B cell (primary cell): ENCODE measurements at regions not wholly inside any gene's neighbourhood (a gene's known extent, or its start where the extent isn't known, plus 50 kb on each side); places are given as distances from the start of the nearest gene placed in this dataset.

Experiments
- ATAC-seq: fragments of 200-7000 bp; cut with Tn5 transposase; one replicate; pipeline ENCODE4 v1.10.0; 2021; ENCODE audit warnings: low read depth, mild to moderate bottlenecking, moderate number of reproducible peaks, moderate library complexity
- CTCF ChIA-PET: fragments of 350-600 bp; sonication (Branson Sonifier 250); formaldehyde crosslinking; loops from one replicate; lab custom pipeline; 2021; ENCODE audit warnings: antibody characterized with exemption, inconsistent platforms; lab: Charles Lee
- POLR2A ChIA-PET: fragments of 350-600 bp; sonication (Branson Sonifier 250); formaldehyde crosslinking; loops from one replicate; lab custom pipeline; 2021; ENCODE audit warnings: antibody characterized with exemption; lab: Charles Lee
- DNase-seq: peaks from one replicate; pipeline ENCODE4 v3.0.0; 2013
- H2AFZ ChIP-seq: 2 replicates; pipeline ENCODE4 v1.6.1; 2012; ENCODE audit warnings: mild to moderate bottlenecking, low read depth, low read length; ENCODE audit not compliant: insufficient read depth, poor library complexity, severe bottlenecking
- H3K27ac ChIP-seq, 2 donors: 1 replicate in 1 of 2; 2 replicates in 1 of 2; pipeline ENCODE4 v1.5.1; 2012 to 2013; ENCODE audit warnings: low read length in 2 of 2, mild to moderate bottlenecking in 2 of 2, moderate library complexity in 1 of 2
- H3K27me3 ChIP-seq, 4 experiments: fragments of 200-600 bp in 1 of 4; sonication (generic) in 1 of 4; replicated peaks in 1 of 4; 1 replicate in 2 of 4; 2 replicates in 2 of 4; pipeline versions ENCODE4 v1.6.1 to v1.7.0; 2013 to 2016; ENCODE audit warnings: low read length in 3 of 4, mild to moderate bottlenecking in 2 of 4, mixed read lengths in 1 of 4, moderate library complexity in 1 of 4; ENCODE audit not compliant: insufficient read depth in 4 of 4, control insufficient read depth in 3 of 4; ENCODE audit errors: control extremely low read depth in 1 of 4
- H3K36me3 ChIP-seq, 2 experiments: replicated peaks in 1 of 2; 1 replicate in 1 of 2; 2 replicates in 1 of 2; pipeline versions ENCODE4 v1.6.1 to v1.7.1; 2013; ENCODE audit warnings: low read length in 1 of 2; ENCODE audit not compliant: insufficient read depth in 2 of 2, control insufficient read depth in 1 of 2; ENCODE audit errors: control extremely low read depth in 1 of 2, extremely low read depth in 1 of 2
- H3K4me1 ChIP-seq, 2 donors: fragments of 200-600 bp in 1 of 2; sonication (generic) in 1 of 2; 1 replicate in 1 of 2; 2 replicates in 1 of 2; pipeline versions ENCODE4 v1.5.1 to v1.6.1; 2013 to 2017; ENCODE audit warnings: low read length in 2 of 2; ENCODE audit not compliant: control insufficient read depth in 2 of 2, insufficient read depth in 2 of 2
- H3K4me2 ChIP-seq: replicated peaks from 2 replicates; pipeline ENCODE3; 2012; ENCODE audit warnings: mild to moderate bottlenecking, low read depth, low read length; ENCODE audit not compliant: poor library complexity, severe bottlenecking
- H3K4me3 ChIP-seq, 5 experiments: fragments of 200-600 bp in 1 of 5; sonication (generic) in 1 of 5; 1 replicate in 3 of 5; 2 replicates in 2 of 5; pipeline versions ENCODE4 v1.5.1 to v1.7.0; 2011 to 2016; ENCODE audit warnings: low read length in 4 of 5, mild to moderate bottlenecking in 4 of 5, low read depth in 2 of 5, control low read depth in 1 of 5, moderate library complexity in 1 of 5; ENCODE audit not compliant: insufficient read depth in 1 of 5; ENCODE audit errors: control extremely low read depth in 1 of 5, extremely low read depth in 1 of 5
- H3K79me2 ChIP-seq: fragments of 200-600 bp; sonication (generic); one replicate; pipeline ENCODE4 v1.6.0; 2016; ENCODE audit warnings: low read length; ENCODE audit not compliant: control insufficient read depth, insufficient read depth
- H3K9ac ChIP-seq: fragments of 200-600 bp; sonication (generic); 2 replicates; pipeline ENCODE4 v1.6.1; 2017; ENCODE audit warnings: mild to moderate bottlenecking, low read length, moderate library complexity
- H3K9me3 ChIP-seq, 3 donors: one replicate each; pipeline versions ENCODE4 v1.6.1 to v1.7.1; 2013; ENCODE audit warnings: low read length in 2 of 3; ENCODE audit not compliant: control insufficient read depth in 2 of 3, insufficient read depth in 1 of 3; ENCODE audit errors: control extremely low read depth in 1 of 3
- H4K20me1 ChIP-seq: 2 replicates; pipeline ENCODE4 v1.6.0; 2012; ENCODE audit warnings: mild to moderate bottlenecking, low read length; ENCODE audit not compliant: insufficient read depth, control insufficient read depth, poor library complexity, severe bottlenecking
- H3K27ac Mint-ChIP-seq: one replicate; pipeline ENCODE4 v1.8.0; 2021; ENCODE audit warnings: mixed read lengths
- H3K27me3 Mint-ChIP-seq: one replicate; pipeline ENCODE4 v1.8.0; 2021; ENCODE audit warnings: mixed read lengths
- H3K4me1 Mint-ChIP-seq: one replicate; pipeline ENCODE4 v1.8.0; 2021; ENCODE audit warnings: mixed read lengths
- H3K4me3 Mint-ChIP-seq: one replicate; pipeline ENCODE4 v1.8.0; 2021; ENCODE audit warnings: mixed read lengths
- H3K9me3 Mint-ChIP-seq: one replicate; pipeline ENCODE4 v1.8.0; 2022; ENCODE audit warnings: mixed read lengths; ENCODE audit not compliant: insufficient read depth
- EZH2 ChIP-seq: IDR thresholded peaks from 2 replicates; pipeline ENCODE4 v1.6.1; 2012; ENCODE audit warnings: borderline replicate concordance, low read depth, mild to moderate bottlenecking, moderate library complexity, low read length; ENCODE audit not compliant: insufficient read depth, poor library complexity, severe bottlenecking
- intact Hi-C: fragments of 100-400 bp; cut with micrococcal nuclease; formaldehyde crosslinking; loops from one replicate; pipeline ENCODE4 v1.10.0; 2022
- TF ChIP-seq, protein P1 (sequence below): fragments of 200-600 bp; IDR thresholded peaks from one replicate; pipeline ENCODE4 v1.8.0; 2022; ENCODE audit warnings: antibody characterized with exemption, mild to moderate bottlenecking

DNA sequence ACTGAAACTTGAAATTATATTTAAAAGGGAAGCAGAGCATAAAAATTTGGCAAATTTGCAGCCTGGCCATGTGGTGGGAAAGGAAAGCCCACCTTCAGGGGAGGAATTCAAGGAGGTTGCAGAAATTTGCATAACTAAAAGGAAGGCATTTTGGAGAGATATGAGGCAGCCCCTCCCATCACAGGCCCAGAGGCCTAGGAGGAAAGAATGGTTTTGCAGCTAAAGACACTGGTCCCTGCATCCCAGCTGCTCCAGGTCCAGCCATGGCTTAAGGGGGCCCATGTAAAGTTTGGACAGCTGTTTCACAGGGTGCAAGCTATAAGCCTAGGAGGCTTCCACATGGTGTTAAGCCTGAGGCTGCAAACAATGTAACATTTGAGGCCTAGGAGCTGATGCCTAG is 212.5 kb downstream of the NNT start:
- intact Hi-C loops, result no loop called here

DNA sequence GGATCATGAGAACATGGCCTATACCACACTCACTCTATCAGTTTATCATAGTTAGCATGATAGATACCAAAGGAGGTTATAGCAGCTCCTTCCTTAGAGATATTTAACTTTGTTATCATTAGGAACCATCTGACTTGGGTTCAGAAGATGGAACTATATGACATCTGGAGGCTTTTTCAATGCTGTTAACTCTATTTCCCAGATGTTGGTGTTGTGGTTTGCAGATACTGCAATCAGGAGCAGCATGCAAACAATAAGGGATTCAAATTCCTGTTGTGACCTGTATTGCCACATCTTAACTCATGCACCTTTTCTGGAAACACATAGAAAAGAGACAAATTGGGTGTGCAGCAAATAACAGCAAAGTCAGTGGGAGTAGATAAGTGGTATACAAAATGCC is 201.7 kb downstream of the NNT start:
- H3K27me3 Mint-ChIP-seq, result no peaks in the 10 kb centered on the region
- no peak for ATAC-seq
- H3K4me1 Mint-ChIP-seq, result no peaks in the 10 kb centered on the region
- Histone ChIP-seq H3K27me3 (no peaks in the 10 kb centered on the region), H3K4me2 (no peak overlapping the region), H3K36me3 (no peaks in the 10 kb centered on the region), H3K79me2 (no peaks in the 10 kb centered on the region), H3K4me3 (no peak overlapping the region), H3K9me3 (no peaks in the 10 kb centered on the region), H3K9ac (no peak overlapping the region), H3K27ac (no peak overlapping the region), H2AFZ (no peak overlapping the region), H3K4me1 (no peaks in the 10 kb centered on the region), H4K20me1 (no peaks in the 10 kb centered on the region)
- TF ChIP-seq, protein P1, sequence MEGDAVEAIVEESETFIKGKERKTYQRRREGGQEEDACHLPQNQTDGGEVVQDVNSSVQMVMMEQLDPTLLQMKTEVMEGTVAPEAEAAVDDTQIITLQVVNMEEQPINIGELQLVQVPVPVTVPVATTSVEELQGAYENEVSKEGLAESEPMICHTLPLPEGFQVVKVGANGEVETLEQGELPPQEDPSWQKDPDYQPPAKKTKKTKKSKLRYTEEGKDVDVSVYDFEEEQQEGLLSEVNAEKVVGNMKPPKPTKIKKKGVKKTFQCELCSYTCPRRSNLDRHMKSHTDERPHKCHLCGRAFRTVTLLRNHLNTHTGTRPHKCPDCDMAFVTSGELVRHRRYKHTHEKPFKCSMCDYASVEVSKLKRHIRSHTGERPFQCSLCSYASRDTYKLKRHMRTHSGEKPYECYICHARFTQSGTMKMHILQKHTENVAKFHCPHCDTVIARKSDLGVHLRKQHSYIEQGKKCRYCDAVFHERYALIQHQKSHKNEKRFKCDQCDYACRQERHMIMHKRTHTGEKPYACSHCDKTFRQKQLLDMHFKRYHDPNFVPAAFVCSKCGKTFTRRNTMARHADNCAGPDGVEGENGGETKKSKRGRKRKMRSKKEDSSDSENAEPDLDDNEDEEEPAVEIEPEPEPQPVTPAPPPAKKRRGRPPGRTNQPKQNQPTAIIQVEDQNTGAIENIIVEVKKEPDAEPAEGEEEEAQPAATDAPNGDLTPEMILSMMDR, result no peak
- TF ChIP-seq EZH2, result no peak
- H3K27ac Mint-ChIP-seq, result no peak overlapping the region
- no peak for DNase-seq
- H3K9me3 Mint-ChIP-seq, result no peaks in the 10 kb centered on the region
- ChIA-PET POLR2A (no interaction called here), CTCF (no interaction called here)
- intact Hi-C loops, result no loop called here
- H3K4me3 Mint-ChIP-seq, result no peak overlapping the region

More for the DNA sequence above, 212.5 kb downstream of the NNT start:
- no peak overlapping the region for H2AFZ ChIP-seq
- H3K4me2 ChIP-seq, result no peak overlapping the region
- no peak overlapping the region for H3K27ac ChIP-seq
- no peak overlapping the region for H3K4me3 Mint-ChIP-seq
- CTCF ChIA-PET, result no interaction called here
- H3K4me1 Mint-ChIP-seq, result no peaks in the 10 kb centered on the region
- no peak for DNase-seq
- ATAC-seq, result no peak
- no peaks in the 10 kb centered on the region for H3K27me3 Mint-ChIP-seq
- H3K9ac ChIP-seq, result no peak overlapping the region
- no peaks in the 10 kb centered on the region for H3K79me2 ChIP-seq
- no peaks in the 10 kb centered on the region for H3K4me1 ChIP-seq
- POLR2A ChIA-PET, result no interaction called here
- no peaks in the 10 kb centered on the region for H3K36me3 ChIP-seq
- no peaks in the 10 kb centered on the region for H3K27me3 ChIP-seq
- TF ChIP-seq EZH2, result no peak
- TF ChIP-seq, protein P1, result no peak
- peaks cover 13% of the 10 kb centered on the region for H3K9me3 Mint-ChIP-seq
- peaks cover 0 to 20% (median 16%) of the 10 kb centered on the region in 3 donors for H3K9me3 ChIP-seq
- H3K27ac Mint-ChIP-seq, result no peak overlapping the region
- H4K20me1 ChIP-seq, result no peaks in the 10 kb centered on the region
- H3K4me3 ChIP-seq, result no peak overlapping the region
